ENCODE measurements at regions not wholly inside any gene's neighbourhood (a gene's known extent, or its start where the extent isn't known, plus 50 kb on each side); places are given as distances from the start of the nearest gene placed in this dataset.

DNA sequence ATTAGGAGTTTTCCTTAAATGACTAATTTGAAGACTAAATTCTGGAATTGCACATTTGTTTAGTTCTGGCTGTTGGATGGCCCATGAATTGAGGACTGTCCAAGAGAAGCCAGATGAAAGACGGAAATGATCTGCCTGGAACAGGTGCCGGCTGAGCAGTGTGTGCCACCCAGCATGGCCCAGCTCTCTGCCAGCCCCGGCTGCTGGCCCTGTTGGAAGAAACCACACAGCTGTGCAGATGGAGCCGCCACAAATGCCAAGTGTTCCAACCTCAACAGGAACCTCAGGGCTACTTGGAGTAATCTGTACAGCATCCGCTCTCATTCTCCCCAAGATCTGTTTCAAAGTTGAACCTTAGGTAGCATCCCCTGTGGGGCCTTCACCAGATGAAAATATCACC lies 67.0 kb upstream of the STARD13 start:
- TF ChIP-seq POLR2A (IDR thresholded peaks at IDR 0.05; ENCODE audit: low read length) (no peak), GATA1 (IDR thresholded peaks at IDR 0.05; ENCODE audit: low read depth, low read length) (no peak)
